ENCODE measurements at regions not wholly inside any gene's neighbourhood (a gene's known extent, or its start where the extent isn't known, plus 50 kb on each side); places are given as distances from the start of the nearest gene placed in this dataset.
"Not testable (repeated sequence)": the region's sequence is repeated elsewhere in the genome, so short reads cannot be mapped to it uniquely, and the experiment has no call there.

GRCh38 chr9:80692751-80693150 lies 996.6 kb downstream of the TLE1 start:
- DNase-seq: no peak

DNA sequence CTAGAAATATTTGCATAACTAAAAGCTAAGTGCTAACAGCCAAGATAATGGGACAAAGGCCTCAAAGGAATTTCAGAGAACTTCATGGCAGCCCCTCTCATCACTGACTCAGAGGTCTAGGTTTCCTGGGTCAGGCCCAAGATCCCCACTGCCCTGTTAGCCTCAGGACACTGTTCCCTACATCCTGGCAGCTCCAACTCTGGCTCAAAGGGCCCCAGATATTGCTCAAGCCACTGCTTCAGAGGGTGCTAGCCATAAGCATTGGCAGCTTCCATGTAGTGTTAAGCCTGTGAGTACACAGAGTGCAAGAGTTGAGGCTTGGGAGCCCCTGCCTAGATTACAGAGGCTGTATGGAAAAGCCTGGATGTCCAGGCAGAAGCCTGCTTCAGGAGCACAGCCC lies 998.1 kb downstream of the TLE1 start:
- DNase-seq: no peak

GRCh38 chr9:80690349-80690939 lies 998.9 kb downstream of the TLE1 start:
- DNase-seq: no peak

GRCh38 chr9:80679916-80680315 lies 1009.4 kb downstream of the TLE1 start:
- no peak for DNase-seq

DNA sequence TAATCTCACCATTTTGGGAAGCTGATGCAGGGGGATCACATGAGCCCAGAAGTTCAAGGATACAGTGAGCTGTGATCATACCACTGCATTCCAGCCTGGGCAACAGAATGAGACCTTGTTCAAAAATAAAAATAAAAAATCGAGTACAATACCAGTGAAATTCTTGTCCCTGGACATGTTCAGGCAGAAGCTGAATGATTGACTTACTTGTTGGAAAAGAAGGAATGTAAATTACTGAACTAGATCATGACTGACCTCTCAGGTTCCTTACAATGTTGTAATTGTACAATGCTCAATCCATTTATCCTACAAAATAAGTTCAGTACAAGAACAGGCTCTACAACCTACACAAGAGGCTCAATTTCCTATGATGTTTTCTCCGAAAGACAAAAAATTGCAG lies 1010.4 kb downstream of the TLE1 start:
- DNase-seq: no peak

- no peak for DNase-seq
These were observed 1015.9 kb downstream of the TLE1 start for GRCh38 chr9:80673496-80673895.

DNA sequence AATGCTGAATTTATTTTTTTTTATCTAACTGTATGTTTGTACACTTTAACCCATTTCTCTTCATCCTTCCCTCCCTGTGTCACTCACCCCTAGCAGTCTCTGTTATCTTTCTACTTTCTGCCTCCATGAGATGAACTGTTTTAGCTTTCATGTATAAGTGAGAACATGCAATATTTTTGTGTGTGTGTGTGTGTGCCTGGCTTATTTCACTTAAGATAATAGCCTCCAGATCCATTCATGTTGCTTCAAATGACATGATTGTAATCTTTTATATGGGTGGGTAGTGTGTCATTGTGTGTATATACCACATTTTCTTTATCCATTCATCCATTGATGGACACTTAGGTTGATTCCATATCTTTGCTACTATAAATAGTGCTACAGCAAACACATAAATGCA lies 1023.9 kb downstream of the TLE1 start:
- no peak for DNase-seq

- DNase-seq: no peak
These were observed 1024.8 kb downstream of the TLE1 start for GRCh38 chr9:80664327-80665210.

GRCh38 chr9:80659751-80660150 lies 1029.6 kb downstream of the TLE1 start:
- DNase-seq: not testable (repeated sequence)

GRCh38 chr9:80651044-80651443 lies 1038.3 kb downstream of the TLE1 start:
- DNase-seq: no peak

- DNase-seq: no peak
These were observed 1039.9 kb downstream of the TLE1 start for GRCh38 chr9:80649496-80649895.

DNA sequence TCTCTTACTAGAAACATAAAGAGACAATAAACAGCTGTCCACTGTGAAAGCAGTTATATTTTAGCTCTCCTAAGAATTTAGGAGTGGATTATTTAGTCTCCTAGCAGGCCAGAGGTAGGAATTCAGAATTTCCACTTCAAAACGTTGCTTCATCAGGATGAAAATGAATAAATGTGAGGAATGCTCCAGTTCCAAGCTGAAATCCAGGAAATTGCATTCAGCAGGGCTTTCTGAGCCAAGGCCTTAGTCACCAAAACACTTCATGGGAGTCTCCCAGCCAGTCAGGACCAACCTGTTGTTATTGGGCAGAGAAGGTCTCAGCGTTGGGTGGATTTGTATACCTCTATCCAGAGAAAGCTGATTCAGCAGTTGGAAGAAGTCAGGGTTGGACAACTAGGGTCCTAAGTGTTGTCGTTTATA lies 1040.3 kb downstream of the TLE1 start:
- DNase-seq: no peak

GRCh38 chr9:80648336-80648735 lies 1041.0 kb downstream of the TLE1 start:
- no peak for DNase-seq

DNA sequence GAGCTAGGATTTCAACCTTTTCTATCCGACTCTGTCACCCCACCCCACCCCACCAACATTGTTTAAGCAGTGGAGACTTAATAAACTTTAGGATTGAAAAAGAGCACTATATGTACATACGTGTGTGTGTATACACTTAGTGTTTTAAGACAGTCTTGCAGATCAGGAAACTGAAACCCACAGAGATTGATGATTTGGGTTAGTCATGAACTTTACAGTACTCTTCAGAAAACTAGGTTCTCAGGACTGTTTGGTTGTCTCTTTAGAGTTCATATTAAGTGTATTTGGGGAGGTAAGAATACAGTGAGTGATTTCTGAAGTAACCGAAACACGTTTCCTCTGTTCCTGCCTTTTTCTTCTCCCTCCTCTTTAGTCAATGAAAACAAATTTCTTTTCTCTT lies 1043.1 kb downstream of the TLE1 start:
- no peak for DNase-seq

- no peak for DNase-seq
These were observed 1045.3 kb downstream of the TLE1 start for GRCh38 chr9:80644044-80644443.

- no peak for DNase-seq
These were observed 1054.3 kb downstream of the TLE1 start for GRCh38 chr9:80635065-80635464.

GRCh38 chr9:80632041-80632440 lies 1057.3 kb downstream of the TLE1 start:
- no peak for DNase-seq

- DNase-seq: no peak
These were observed 1050.7 kb downstream of the TLE4 start for GRCh38 chr9:80622508-80622907.

DNA sequence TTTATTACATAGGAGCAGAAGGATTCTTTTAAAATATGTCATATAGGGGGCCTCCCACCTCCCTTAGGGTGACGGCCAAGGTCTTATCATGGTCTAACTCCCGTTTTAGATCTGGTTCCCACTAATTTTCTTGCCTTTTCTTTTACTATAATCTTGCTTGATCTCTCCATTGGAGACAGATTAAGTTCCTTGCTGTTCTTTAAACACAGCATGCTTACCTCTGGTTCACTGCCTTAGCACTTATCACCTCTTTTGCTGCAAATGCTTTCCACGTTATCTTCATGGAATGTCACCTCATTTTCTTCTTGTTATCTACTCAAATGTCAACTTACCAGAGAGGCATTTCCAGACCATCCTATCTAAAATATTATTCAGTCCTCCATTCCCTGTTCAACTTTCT lies 1047.6 kb downstream of the TLE4 start:
- DNase-seq: no peak

DNA sequence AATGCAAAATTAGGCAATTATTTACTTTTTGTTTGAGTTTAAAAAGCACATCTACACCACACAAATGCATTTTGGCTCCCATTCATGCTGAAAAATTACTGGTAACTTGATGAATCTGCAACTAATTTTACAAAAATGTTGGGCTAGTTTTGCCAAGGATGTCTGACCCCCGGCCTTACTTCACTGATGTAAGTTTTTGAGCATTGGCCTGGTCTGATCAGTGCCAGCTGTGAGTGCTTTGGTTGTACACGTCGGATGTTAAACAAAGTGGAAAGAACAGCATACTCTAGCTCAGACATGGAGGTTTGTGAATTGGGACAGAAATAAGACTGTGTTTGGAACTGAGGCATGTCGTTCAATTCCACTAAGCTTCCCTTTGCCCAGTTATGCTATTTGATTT lies 1044.2 kb downstream of the TLE4 start:
- DNase-seq: no peak

DNA sequence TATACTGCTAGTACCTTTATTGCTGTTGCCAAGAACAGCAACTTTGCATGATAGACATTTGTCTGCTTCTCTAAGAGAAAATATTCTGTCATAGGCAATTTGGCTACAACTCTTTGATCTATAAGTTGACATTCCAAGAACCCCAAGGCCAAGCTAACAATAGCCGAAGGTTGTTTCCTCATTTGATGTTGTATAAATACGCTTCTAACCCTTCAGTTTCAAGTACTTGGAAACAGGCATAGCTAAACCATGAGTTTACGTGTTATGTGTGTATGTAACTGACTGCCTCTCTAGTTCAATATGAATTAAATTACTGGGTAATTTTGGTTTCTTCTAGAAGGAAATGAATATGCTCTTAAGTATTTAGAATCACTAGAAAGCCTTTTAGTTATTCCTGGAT lies 1034.0 kb downstream of the TLE4 start:
- DNase-seq: no peak

DNA sequence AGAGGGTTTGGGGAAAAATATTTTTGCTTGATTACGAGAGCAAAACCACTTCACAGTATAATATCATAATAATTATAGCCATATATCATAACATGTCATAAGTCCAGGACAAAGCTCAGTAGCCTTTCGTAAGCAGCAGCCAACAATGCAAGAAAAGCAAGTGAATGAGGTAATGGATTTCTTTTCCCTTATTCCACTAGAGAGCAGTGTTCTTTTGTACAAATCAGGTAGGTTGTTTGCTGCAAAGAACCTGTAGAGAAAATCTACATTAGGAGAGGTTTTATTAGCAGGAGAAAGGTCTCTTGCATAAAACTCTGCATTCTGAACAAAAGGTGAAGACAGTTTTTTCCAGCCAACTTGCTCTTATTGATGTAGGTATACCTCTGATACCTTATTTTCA lies 1033.4 kb downstream of the TLE4 start:
- peak; percentile 44 for DNase-seq

GRCh38 chr9:80602291-80602690 lies 1030.5 kb downstream of the TLE4 start:
- no peak for DNase-seq

- no peak for DNase-seq
These were observed 1024.8 kb downstream of the TLE4 start for GRCh38 chr9:80596579-80596978.

- DNase-seq: no peak
These were observed 1023.4 kb downstream of the TLE4 start for GRCh38 chr9:80595192-80595591.

Measured in NCI-H2081 treated with DMSO at 0.1 percent for 48 hours (cell line).